SK-N-SH (cell line): ENCODE measurements at regions not wholly inside any gene's neighbourhood (a gene's known extent, or its start where the extent isn't known, plus 50 kb on each side); places are given as distances from the start of the nearest gene placed in this dataset.

Experiments used
- CTCF ChIP-seq: fragments of 200-600 bp; sonication (generic); IDR thresholded peaks from 2 replicates; pipeline ENCODE4 v1.6.1; 2017; ENCODE audit warnings: antibody characterized with exemption, mild to moderate bottlenecking, moderate library complexity
- EP300 ChIP-seq, 2 experiments: IDR thresholded peaks; 2 replicates each; pipeline versions ENCODE4 v1.4.0 to v1.6.1; 2012; ENCODE audit warnings: borderline replicate concordance in 1 of 2, low read depth in 1 of 2, low read length in 1 of 2
- POLR2AphosphoS5 ChIP-seq: IDR thresholded peaks from 2 replicates; pipeline ENCODE4 v1.6.1; 2012; ENCODE audit warnings: low read depth, low read length
- TF ChIP-seq, protein P1 (sequence below): IDR thresholded peaks from 2 replicates; pipeline ENCODE4 v1.6.1; 2012; ENCODE audit warnings: mild to moderate bottlenecking, low read depth, low read length, moderate library complexity

DNA sequence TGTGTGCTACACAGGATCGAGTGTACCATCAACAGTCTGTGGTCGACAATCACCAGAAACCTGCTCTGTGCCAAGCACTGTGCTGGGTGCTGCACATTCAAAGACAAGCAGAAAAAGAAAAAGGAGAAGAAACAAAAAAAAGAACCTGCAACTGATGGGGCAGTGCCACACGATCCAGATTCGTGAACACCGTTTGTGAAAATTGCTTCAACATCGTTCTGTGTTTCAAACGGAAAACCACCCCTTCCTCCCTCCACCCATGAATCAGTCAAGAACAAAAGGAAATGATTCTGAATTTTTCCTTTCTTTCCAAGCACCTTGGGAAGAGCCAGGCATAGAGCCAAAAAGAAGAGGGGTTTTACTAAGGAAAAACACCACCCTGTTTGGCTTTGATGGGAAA is 129.2 kb upstream of the ARID1B start:
- TF ChIP-seq, protein P1, sequence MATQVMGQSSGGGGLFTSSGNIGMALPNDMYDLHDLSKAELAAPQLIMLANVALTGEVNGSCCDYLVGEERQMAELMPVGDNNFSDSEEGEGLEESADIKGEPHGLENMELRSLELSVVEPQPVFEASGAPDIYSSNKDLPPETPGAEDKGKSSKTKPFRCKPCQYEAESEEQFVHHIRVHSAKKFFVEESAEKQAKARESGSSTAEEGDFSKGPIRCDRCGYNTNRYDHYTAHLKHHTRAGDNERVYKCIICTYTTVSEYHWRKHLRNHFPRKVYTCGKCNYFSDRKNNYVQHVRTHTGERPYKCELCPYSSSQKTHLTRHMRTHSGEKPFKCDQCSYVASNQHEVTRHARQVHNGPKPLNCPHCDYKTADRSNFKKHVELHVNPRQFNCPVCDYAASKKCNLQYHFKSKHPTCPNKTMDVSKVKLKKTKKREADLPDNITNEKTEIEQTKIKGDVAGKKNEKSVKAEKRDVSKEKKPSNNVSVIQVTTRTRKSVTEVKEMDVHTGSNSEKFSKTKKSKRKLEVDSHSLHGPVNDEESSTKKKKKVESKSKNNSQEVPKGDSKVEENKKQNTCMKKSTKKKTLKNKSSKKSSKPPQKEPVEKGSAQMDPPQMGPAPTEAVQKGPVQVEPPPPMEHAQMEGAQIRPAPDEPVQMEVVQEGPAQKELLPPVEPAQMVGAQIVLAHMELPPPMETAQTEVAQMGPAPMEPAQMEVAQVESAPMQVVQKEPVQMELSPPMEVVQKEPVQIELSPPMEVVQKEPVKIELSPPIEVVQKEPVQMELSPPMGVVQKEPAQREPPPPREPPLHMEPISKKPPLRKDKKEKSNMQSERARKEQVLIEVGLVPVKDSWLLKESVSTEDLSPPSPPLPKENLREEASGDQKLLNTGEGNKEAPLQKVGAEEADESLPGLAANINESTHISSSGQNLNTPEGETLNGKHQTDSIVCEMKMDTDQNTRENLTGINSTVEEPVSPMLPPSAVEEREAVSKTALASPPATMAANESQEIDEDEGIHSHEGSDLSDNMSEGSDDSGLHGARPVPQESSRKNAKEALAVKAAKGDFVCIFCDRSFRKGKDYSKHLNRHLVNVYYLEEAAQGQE: no peak
- TF ChIP-seq EP300 (IDR thresholded peaks at IDR 0.05; ENCODE audit: borderline replicate concordance in 1 of 2, low read depth in 1 of 2, low read length in 1 of 2) (no peak), CTCF (no peak), POLR2AphosphoS5 (no peak)
